HG02759 (cell line): ENCODE measurements at regions not wholly inside any gene's neighbourhood (a gene's known extent, or its start where the extent isn't known, plus 50 kb on each side); places are given as distances from the start of the nearest gene placed in this dataset.
A peak's percentile ranks its signal among the peaks of the same experiment; 100 is the strongest.
"Not testable (repeated sequence)": the region's sequence is repeated elsewhere in the genome, so short reads cannot be mapped to it uniquely, and the experiment has no call there.

Experiments
- ATAC-seq: cut with Tn5 transposase; IDR thresholded peaks from one replicate; pipeline ENCODE4 v1.9.1; 2021; ENCODE audit warnings: mild to moderate bottlenecking, moderate library complexity; ENCODE audit not compliant: unreplicated experiment

GRCh38 chr6:153574231-153574630 is 443.1 kb upstream of the RGS17 start:
- no peak for ATAC-seq

- ATAC-seq, result no peak
These were observed 441.3 kb upstream of the RGS17 start for GRCh38 chr6:153572371-153572770.

GRCh38 chr6:153568628-153569027 is 437.5 kb upstream of the RGS17 start:
- ATAC-seq, result no peak

GRCh38 chr6:153564803-153565202 is 433.7 kb upstream of the RGS17 start:
- ATAC-seq, result no peak

- no peak for ATAC-seq
These were observed 431.9 kb upstream of the RGS17 start for GRCh38 chr6:153563001-153563400.

GRCh38 chr6:153553627-153554026 is 422.5 kb upstream of the RGS17 start:
- ATAC-seq, result no peak

- no peak for ATAC-seq
These were observed 408.5 kb upstream of the RGS17 start for GRCh38 chr6:153539602-153540001.

- no peak for ATAC-seq
These were observed 407.4 kb upstream of the RGS17 start for GRCh38 chr6:153538491-153538890.

- no peak for ATAC-seq
These were observed 406.3 kb upstream of the RGS17 start for GRCh38 chr6:153537422-153537821.

- ATAC-seq, result no peak
These were observed 395.4 kb upstream of the RGS17 start for GRCh38 chr6:153526479-153526878.

- no peak for ATAC-seq
These were observed 394.9 kb upstream of the RGS17 start for GRCh38 chr6:153525998-153526397.

- ATAC-seq, result no peak
These were observed 392.3 kb upstream of the RGS17 start for GRCh38 chr6:153523390-153523789.

GRCh38 chr6:153511896-153512496 is 380.9 kb upstream of the RGS17 start:
- peak; percentile 94 for ATAC-seq

- no peak for ATAC-seq
These were observed 372.7 kb upstream of the RGS17 start for GRCh38 chr6:153503810-153504209.

GRCh38 chr6:153493501-153493900 is 362.4 kb upstream of the RGS17 start:
- no peak for ATAC-seq

- no peak for ATAC-seq
These were observed 358.4 kb upstream of the RGS17 start for GRCh38 chr6:153489479-153489878.

- no peak for ATAC-seq
These were observed 357.2 kb upstream of the RGS17 start for GRCh38 chr6:153488267-153488666.

GRCh38 chr6:153485072-153485471 is 354.0 kb upstream of the RGS17 start:
- ATAC-seq, result no peak

GRCh38 chr6:153484056-153484455 is 353.0 kb upstream of the RGS17 start:
- ATAC-seq, result no peak

GRCh38 chr6:153476243-153476642 is 345.2 kb upstream of the RGS17 start:
- no peak for ATAC-seq

- ATAC-seq, result no peak
These were observed 334.0 kb upstream of the RGS17 start for GRCh38 chr6:153465050-153465449.

- no peak for ATAC-seq
These were observed 318.2 kb upstream of the RGS17 start for GRCh38 chr6:153449279-153449678.

GRCh38 chr6:153442749-153443148 is 311.7 kb upstream of the RGS17 start:
- not testable (repeated sequence) for ATAC-seq
